Mammary epithelial cell (primary cell): ENCODE measurements at regions not wholly inside any gene's neighbourhood (a gene's known extent, or its start where the extent isn't known, plus 50 kb on each side); places are given as distances from the start of the nearest gene placed in this dataset.

Experiments used
- CTCF ChIP-seq, 2 donors: IDR thresholded peaks in 1 of 2; conservative IDR thresholded peaks in 1 of 2; 2 replicates each; pipeline ENCODE4 v1.5.1; 2011 to 2012; ENCODE audit warnings: inconsistent platforms in 2 of 2, low read length in 2 of 2, mild to moderate bottlenecking in 2 of 2, control low read depth in 1 of 2, low read depth in 1 of 2; ENCODE audit not compliant: insufficient read depth in 1 of 2; ENCODE audit errors: extremely low read depth in 1 of 2
- EZH2 ChIP-seq: IDR thresholded peaks from 2 replicates; pipeline ENCODE4 v1.6.1; 2012; ENCODE audit warnings: low read length, inconsistent platforms, borderline replicate concordance

GRCh38 chr17:72236980-72237633 is 116.3 kb downstream of the SOX9 start:
- no peak for TF ChIP-seq EZH2
- TF ChIP-seq CTCF (conservative IDR thresholded peaks at IDR 0.05 in 1 of 2, IDR thresholded peaks at IDR 0.05 in 1 of 2; ENCODE audit: extremely low read depth in 1 of 2, insufficient read depth in 1 of 2, low read depth in 1 of 2, low read length in 2 of 2): no peak
